Testis (tissue), 2 donors: ENCODE measurements at regions not wholly inside any gene's neighbourhood (a gene's known extent, or its start where the extent isn't known, plus 50 kb on each side); places are given as distances from the start of the nearest gene placed in this dataset.

Experiments
- DNase-seq: peaks from one replicate; pipeline ENCODE4 v3.0.0-alpha.2; 2019
- H3K27ac ChIP-seq, 2 donors: fragments of 200-600 bp; sonication (generic); one replicate each; pipeline ENCODE4 v1.5.1; 2019
- H3K27me3 ChIP-seq: fragments of 200-600 bp; sonication (generic); one replicate; pipeline ENCODE4 v1.5.1; 2019
- H3K36me3 ChIP-seq: fragments of 200-600 bp; sonication (generic); one replicate; pipeline ENCODE4 v1.5.1; 2017; ENCODE audit warnings: low read depth; ENCODE audit errors: missing control alignments
- H3K4me1 ChIP-seq: fragments of 200-600 bp; sonication (generic); one replicate; pipeline ENCODE4 v1.5.1; 2019
- H3K4me3 ChIP-seq, 2 donors: fragments of 200-600 bp; sonication (generic); one replicate each; pipeline ENCODE4 v1.5.1; 2017 to 2019
- H3K9me3 ChIP-seq: fragments of 200-600 bp; sonication (generic); one replicate; pipeline ENCODE4 v1.5.1; 2017
- POLR2A ChIP-seq: fragments of 450-650 bp; IDR thresholded peaks from one replicate; pipeline ENCODE4 v1.6.1; 2017; ENCODE audit warnings: antibody characterized with exemption, mild to moderate bottlenecking, moderate library complexity
- WGBS, 2 donors: methylation state at CpG; one replicate each; pipeline ENCODE4 v1.1.5; 2018; 5-methylcytosine and 5-hydroxymethylcytosine counted together
- intact Hi-C: fragments of 100-400 bp; cut with DNase I; formaldehyde crosslinking; loops from one replicate; pipeline ENCODE4 v1.15.1; 2023; ENCODE audit warnings: low total_unique reads
- TF ChIP-seq, protein P1 (sequence below), 3 experiments: fragments of 450-650 bp in 2 of 3; fragments of 200-600 bp in 1 of 3; sonication (generic) in 1 of 3; IDR thresholded peaks; one replicate each; pipeline ENCODE4 v1.5.1; 2016 to 2019; ENCODE audit warnings: antibody characterized with exemption in 3 of 3, mild to moderate bottlenecking in 2 of 3, moderate library complexity in 1 of 3

DNA sequence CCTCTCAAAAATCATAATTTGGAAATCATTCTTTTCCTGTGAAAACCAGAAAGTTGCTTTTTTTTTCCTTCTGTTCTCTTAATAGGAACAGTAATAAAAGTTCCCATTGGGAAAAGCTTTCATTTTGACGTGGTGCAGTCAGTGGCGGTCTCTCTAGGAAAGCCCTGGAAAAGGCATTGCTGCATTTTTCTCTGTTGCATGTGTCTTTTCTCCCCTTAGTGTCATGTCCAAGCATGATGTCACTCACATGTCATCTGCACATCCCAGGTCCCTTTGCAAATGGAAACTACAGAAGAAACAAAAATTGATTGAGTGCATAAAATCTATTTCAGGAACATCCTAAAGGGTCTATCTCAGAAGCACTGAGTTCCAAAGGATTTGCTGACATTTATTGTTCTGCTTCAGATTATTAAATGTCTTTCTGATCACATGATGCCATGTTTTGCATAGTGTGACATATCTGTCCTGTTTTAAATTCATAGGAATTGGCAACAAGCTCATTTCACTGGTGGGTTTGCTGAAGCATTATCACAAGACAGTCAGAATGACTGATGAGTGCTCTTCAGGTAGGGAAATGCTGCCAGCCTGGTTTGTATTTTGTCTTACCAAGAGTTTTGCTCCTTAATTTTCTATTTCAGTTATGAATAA is 208.7 kb downstream of the SOX4 start:
- TF ChIP-seq, protein P1, sequence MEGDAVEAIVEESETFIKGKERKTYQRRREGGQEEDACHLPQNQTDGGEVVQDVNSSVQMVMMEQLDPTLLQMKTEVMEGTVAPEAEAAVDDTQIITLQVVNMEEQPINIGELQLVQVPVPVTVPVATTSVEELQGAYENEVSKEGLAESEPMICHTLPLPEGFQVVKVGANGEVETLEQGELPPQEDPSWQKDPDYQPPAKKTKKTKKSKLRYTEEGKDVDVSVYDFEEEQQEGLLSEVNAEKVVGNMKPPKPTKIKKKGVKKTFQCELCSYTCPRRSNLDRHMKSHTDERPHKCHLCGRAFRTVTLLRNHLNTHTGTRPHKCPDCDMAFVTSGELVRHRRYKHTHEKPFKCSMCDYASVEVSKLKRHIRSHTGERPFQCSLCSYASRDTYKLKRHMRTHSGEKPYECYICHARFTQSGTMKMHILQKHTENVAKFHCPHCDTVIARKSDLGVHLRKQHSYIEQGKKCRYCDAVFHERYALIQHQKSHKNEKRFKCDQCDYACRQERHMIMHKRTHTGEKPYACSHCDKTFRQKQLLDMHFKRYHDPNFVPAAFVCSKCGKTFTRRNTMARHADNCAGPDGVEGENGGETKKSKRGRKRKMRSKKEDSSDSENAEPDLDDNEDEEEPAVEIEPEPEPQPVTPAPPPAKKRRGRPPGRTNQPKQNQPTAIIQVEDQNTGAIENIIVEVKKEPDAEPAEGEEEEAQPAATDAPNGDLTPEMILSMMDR (IDR thresholded peaks at IDR 0.05): no peak
- no peak for TF ChIP-seq POLR2A
- Histone ChIP-seq H3K27ac (no peak overlapping the region), H3K4me3 (no peak overlapping the region), H3K9me3 (no peaks in the 10 kb centered on the region), H3K4me1 (no peaks in the 10 kb centered on the region), H3K27me3 (no peaks in the 10 kb centered on the region), H3K36me3 (no peaks in the 10 kb centered on the region)
- WGBS, 2 donors: 79 to 81% methylated on average over 2 of the region's 2 CpGs
- intact Hi-C loops: no loop called here
- DNase-seq: no peak

DNA sequence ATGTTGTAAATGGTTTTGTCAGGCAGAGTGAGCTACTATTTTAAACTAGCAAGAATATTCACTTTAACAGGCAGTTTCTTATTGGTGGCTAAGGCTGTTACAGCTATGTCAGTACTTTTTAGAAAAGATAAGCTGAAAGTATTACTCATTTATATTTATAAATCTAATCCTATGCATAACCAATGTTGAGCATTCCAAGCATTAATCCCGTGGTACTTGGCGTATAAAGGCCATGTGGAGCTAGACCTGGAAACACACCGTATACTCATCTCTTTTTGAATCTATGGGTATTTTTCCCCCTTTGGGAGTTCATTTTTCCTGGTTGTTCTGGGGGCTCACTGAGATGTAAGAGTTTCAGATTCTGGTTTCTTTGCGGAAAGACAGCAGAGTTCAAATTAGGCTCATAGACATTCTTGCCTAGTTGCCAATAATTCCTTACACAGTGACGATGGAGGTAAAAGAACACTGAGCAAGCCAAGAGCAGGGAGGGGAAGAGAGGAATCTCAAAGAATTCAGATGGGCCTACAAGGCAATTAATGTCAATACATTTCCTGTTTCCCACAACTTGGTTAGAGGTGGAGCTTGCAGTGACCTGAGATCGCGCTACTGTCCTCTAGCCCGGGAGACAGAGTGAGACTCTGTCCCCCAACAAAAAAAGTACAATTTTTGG is 211.5 kb downstream of the SOX4 start:
- H3K4me1 ChIP-seq: peaks cover 10% of the 10 kb centered on the region
- WGBS, 2 donors: 72 to 82% methylated on average over 8 of the region's 8 CpGs
- intact Hi-C loops: no loop called here

DNA sequence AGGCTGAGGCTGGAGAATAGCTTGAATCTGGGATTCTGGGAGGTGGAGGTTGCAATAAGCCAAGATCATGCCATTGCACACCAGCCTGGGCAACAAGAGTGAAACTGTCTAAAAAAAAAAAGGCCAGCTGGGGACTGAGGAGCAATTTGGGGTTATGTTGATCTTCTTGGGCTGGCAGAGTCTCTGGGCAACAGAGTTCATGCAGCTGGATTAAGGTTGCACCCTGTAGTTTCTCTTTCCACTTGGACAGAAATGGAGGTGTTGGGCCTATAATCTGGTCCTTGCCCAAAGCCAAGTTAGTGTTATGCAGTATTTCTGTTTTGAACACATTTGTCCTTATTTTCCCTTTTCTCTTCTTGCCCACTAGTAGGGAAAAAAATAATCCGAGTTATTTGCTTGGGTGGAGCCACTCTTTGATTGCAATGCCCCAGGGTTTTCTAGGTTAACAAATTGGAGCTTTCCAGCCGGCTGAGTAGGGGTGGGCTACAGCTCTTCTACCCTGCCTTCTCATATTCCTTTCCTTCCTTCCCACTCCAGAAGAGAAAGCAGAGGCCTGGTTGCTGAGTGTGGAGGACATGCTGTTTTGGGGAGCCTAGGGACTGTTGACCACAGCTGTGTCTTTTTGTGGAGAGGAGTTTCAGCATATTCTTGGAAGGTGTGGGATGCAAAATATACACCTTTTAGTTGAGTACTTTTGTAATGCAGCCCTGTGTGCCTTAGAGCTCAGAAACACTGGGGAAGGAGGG is 213.9 kb downstream of the SOX4 start:
- peak overlapping the region; percentile 29 to 31 for H3K27ac ChIP-seq
- H3K36me3 ChIP-seq: no peaks in the 10 kb centered on the region
- WGBS, 2 donors: 55 to 65% methylated on average over 2 of the region's 2 CpGs
- TF ChIP-seq, protein P1 (IDR thresholded peaks at IDR 0.05): no peak
- H3K9me3 ChIP-seq: no peaks in the 10 kb centered on the region
- peaks cover 10% of the 10 kb centered on the region for H3K4me1 ChIP-seq
- no peak for DNase-seq
- no peak overlapping the region for H3K4me3 ChIP-seq
- H3K27me3 ChIP-seq: no peaks in the 10 kb centered on the region
- intact Hi-C loops: no loop called here

More for the DNA sequence above, 211.5 kb downstream of the SOX4 start:
- DNase-seq: no peak
- H3K36me3 ChIP-seq: no peaks in the 10 kb centered on the region
- H3K27ac ChIP-seq: no peak overlapping the region
- no peaks in the 10 kb centered on the region for H3K9me3 ChIP-seq
- H3K4me3 ChIP-seq: no peak overlapping the region
- no peak for TF ChIP-seq POLR2A
- TF ChIP-seq, protein P1 (IDR thresholded peaks at IDR 0.05): no peak
- H3K27me3 ChIP-seq: no peaks in the 10 kb centered on the region

DNA sequence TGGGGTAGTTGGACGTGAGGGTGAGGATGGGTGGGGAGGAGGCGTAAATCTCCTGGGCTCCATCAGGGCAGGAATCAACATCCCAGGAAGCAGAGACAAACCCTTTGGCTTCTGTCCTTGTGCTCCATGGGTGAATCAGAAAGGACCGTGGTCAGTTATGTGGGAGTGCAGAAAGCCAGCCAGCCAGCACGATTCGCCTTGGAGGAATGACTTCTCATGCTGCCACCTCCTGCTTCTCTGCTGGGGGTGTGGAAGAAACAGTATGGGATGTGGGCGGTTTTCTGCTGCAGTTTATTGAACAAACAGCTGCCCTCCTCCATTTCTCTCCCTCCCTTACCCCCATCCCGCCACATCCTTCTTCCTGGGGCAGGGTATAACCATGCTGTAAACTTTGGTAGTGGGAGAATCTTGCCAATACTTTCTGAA is 214.5 kb downstream of the SOX4 start:
- Histone ChIP-seq H3K4me3 (no peak overlapping the region), H3K27me3 (no peaks in the 10 kb centered on the region), H3K4me1 (peaks cover 10% of the 10 kb centered on the region), H3K36me3 (no peaks in the 10 kb centered on the region), H3K27ac (peak overlapping the region; percentile 29 to 31), H3K9me3 (no peaks in the 10 kb centered on the region)
- 37 to 56% methylated on average over 7 of the region's 7 CpGs for WGBS, 2 donors
- TF ChIP-seq, protein P1 (IDR thresholded peaks at IDR 0.05): no peak
- TF ChIP-seq POLR2A: no peak
- peak; percentile 54 for DNase-seq
- intact Hi-C loops: no loop called here
